ENCODE measurements at regions not wholly inside any gene's neighbourhood (a gene's known extent, or its start where the extent isn't known, plus 50 kb on each side); places are given as distances from the start of the nearest gene placed in this dataset.

- H3K36me3 ChIP-seq, result no peaks in the 10 kb centered on the region
- WGBS, 2 donors, result 4 to 13% methylated on average over 1 of the region's 1 CpG
- H3K4me1 ChIP-seq, result peaks cover 0 to 12% (median 4%) of the 10 kb centered on the region in 4 donors
- H3K9me3 ChIP-seq, result no peaks in the 10 kb centered on the region
- no peaks in the 10 kb centered on the region for H3K27me3 ChIP-seq
- no peak overlapping the region for H3K4me3 ChIP-seq
- H3K27ac ChIP-seq, result no peak overlapping the region
- TF ChIP-seq CTCF (IDR thresholded peaks at IDR 0.05) (no peak), EP300 (IDR thresholded peaks at IDR 0.05) (peak in 1 of 2 donors; percentile 38)
- no peak for DNase-seq (ENCODE audit: low spot score in 2 of 2)
Observed at GRCh38 chr2:220959391-220959802, 612.7 kb downstream of the EPHA4 start.

GRCh38 chr2:220961143-220961860, 610.8 kb downstream of the EPHA4 start:
- Histone ChIP-seq H3K36me3 (no peaks in the 10 kb centered on the region), H3K9me3 (no peaks in the 10 kb centered on the region), H3K27me3 (no peaks in the 10 kb centered on the region), H3K4me1 (peaks cover 0 to 12% (median 4%) of the 10 kb centered on the region in 4 donors), H3K27ac (no peak overlapping the region), H3K4me3 (no peak overlapping the region)
- DNase-seq (ENCODE audit: low spot score in 2 of 2), result no peak
- WGBS, 2 donors, result 73 to 80% methylated on average over 2 of the region's 2 CpGs
- TF ChIP-seq CTCF (IDR thresholded peaks at IDR 0.05), result no peak

- 71 to 81% methylated on average over 2 of the region's 2 CpGs for WGBS, 2 donors
- TF ChIP-seq CTCF (IDR thresholded peaks at IDR 0.05) (no peak), EP300 (IDR thresholded peaks at IDR 0.05) (no peak), POLR2A (IDR thresholded peaks at IDR 0.05) (no peak)
- Histone ChIP-seq H3K9me3 (no peaks in the 10 kb centered on the region), H3K27ac (no peak overlapping the region), H3K4me1 (peaks cover 0 to 12% (median 4%) of the 10 kb centered on the region in 4 donors), H3K27me3 (no peaks in the 10 kb centered on the region), H3K4me3 (no peak overlapping the region), H3K36me3 (no peaks in the 10 kb centered on the region)
- no peak for DNase-seq (ENCODE audit: low spot score in 2 of 2)
Observed at GRCh38 chr2:220962556-220962955, 609.5 kb downstream of the EPHA4 start.

- DNase-seq (ENCODE audit: low spot score in 2 of 2), result no peak
- Histone ChIP-seq H3K9me3 (no peaks in the 10 kb centered on the region), H3K27ac (no peak overlapping the region), H3K36me3 (no peaks in the 10 kb centered on the region), H3K27me3 (no peaks in the 10 kb centered on the region), H3K4me3 (no peak overlapping the region), H3K4me1 (peaks cover 0 to 12% (median 4%) of the 10 kb centered on the region in 4 donors)
- TF ChIP-seq CTCF (IDR thresholded peaks at IDR 0.05) (no peak), POLR2A (IDR thresholded peaks at IDR 0.05) (no peak), EP300 (IDR thresholded peaks at IDR 0.05) (no peak)
Observed at GRCh38 chr2:220963076-220963475, 609.0 kb downstream of the EPHA4 start.

GRCh38 chr2:220963930-220964329, 608.2 kb downstream of the EPHA4 start:
- no peaks in the 10 kb centered on the region for H3K36me3 ChIP-seq
- peaks cover 0 to 11% (median 4%) of the 10 kb centered on the region in 4 donors for H3K4me1 ChIP-seq
- TF ChIP-seq CTCF (IDR thresholded peaks at IDR 0.05), result no peak
- DNase-seq (ENCODE audit: low spot score in 2 of 2), result no peak
- no peak overlapping the region for H3K27ac ChIP-seq
- no peaks in the 10 kb centered on the region for H3K27me3 ChIP-seq
- no peak overlapping the region for H3K4me3 ChIP-seq
- 98 to 100% methylated on average over 3 of the region's 3 CpGs for WGBS, 2 donors
- H3K9me3 ChIP-seq, result no peaks in the 10 kb centered on the region
